NT2/D1 (cell line): ENCODE measurements at regions not wholly inside any gene's neighbourhood (a gene's known extent, or its start where the extent isn't known, plus 50 kb on each side); places are given as distances from the start of the nearest gene placed in this dataset.

Experiments used
- DNase-seq: peaks from one replicate; pipeline ENCODE4 v3.0.0-alpha.2; 2011; ENCODE audit warnings: low read depth, low spot score
- H3K27me3 ChIP-seq: 2 replicates; pipeline ENCODE4 v1.6.0; 2011; ENCODE audit warnings: mild to moderate bottlenecking; ENCODE audit not compliant: insufficient read length, insufficient read depth
- H3K36me3 ChIP-seq: 2 replicates; pipeline ENCODE4 v1.6.1; 2011; ENCODE audit warnings: mild to moderate bottlenecking, low read length, mixed read lengths; ENCODE audit not compliant: insufficient read depth, insufficient read length
- H3K4me1 ChIP-seq: 2 replicates; pipeline ENCODE4 v1.5.1; 2011; ENCODE audit not compliant: insufficient read depth, insufficient read length
- H3K4me3 ChIP-seq: 2 replicates; pipeline ENCODE4 v1.5.1; 2011; ENCODE audit warnings: low read depth; ENCODE audit not compliant: insufficient read length
- H3K9ac ChIP-seq: 2 replicates; pipeline ENCODE4 v1.6.0; 2011; ENCODE audit warnings: low read depth; ENCODE audit not compliant: insufficient read length
- H3K9me3 ChIP-seq: 2 replicates; pipeline ENCODE4 v1.5.1; 2011; ENCODE audit warnings: mild to moderate bottlenecking, low read length; ENCODE audit not compliant: insufficient read depth
- SUZ12 ChIP-seq: IDR thresholded peaks from 2 replicates; pipeline ENCODE4 v1.6.1; 2011; ENCODE audit not compliant: insufficient read length, insufficient read depth; ENCODE audit errors: extremely low read depth
- YY1 ChIP-seq: IDR thresholded peaks from 2 replicates; pipeline ENCODE4 v1.6.1; 2011; ENCODE audit not compliant: insufficient read length, insufficient read depth
- ZNF274 ChIP-seq: IDR thresholded peaks from 2 replicates; pipeline ENCODE4 v1.6.1; 2011; ENCODE audit warnings: mild to moderate bottlenecking, low read depth, low read length

DNA sequence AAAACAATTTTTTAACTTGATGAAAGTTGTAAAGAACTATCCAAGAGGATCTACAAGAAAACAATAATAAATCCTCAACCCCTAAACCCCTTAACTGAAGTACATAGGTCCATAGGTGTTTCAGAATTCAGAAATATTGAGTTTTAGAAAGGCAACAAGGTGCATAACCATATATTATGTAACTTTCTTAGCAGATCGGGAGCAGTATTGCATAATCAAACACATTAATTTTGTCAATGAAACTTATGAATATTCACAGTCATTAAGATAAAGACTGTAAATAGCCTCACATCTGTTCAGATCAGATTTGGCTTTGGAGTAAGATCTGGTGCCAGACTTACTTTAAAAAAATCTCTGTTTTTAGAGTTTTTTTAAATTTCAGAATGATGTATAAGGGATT is 647.1 kb upstream of the FLRT2 start:
- Histone ChIP-seq H3K4me1 (peaks cover 2% of the 10 kb centered on the region), H3K9ac (no peak overlapping the region), H3K4me3 (no peak overlapping the region), H3K9me3 (no peaks in the 10 kb centered on the region), H3K36me3 (no peaks in the 10 kb centered on the region), H3K27me3 (no peaks in the 10 kb centered on the region)
- TF ChIP-seq ZNF274 (no peak), SUZ12 (no peak), YY1 (no peak)
- no peak for DNase-seq

GRCh38 chr14:84885061-84885460 is 644.9 kb upstream of the FLRT2 start:
- no peaks in the 10 kb centered on the region for H3K9me3 ChIP-seq
- no peak overlapping the region for H3K9ac ChIP-seq
- no peaks in the 10 kb centered on the region for H3K36me3 ChIP-seq
- H3K4me3 ChIP-seq = no peak overlapping the region
- peak; percentile 15 for DNase-seq
- H3K4me1 ChIP-seq = peaks cover 2% of the 10 kb centered on the region
- TF ChIP-seq ZNF274 = no peak
- no peak for TF ChIP-seq YY1
- no peak for TF ChIP-seq SUZ12
- no peaks in the 10 kb centered on the region for H3K27me3 ChIP-seq

GRCh38 chr14:84891404-84891803 is 638.5 kb upstream of the FLRT2 start:
- no peaks in the 10 kb centered on the region for H3K4me1 ChIP-seq
- H3K36me3 ChIP-seq = no peaks in the 10 kb centered on the region
- H3K9me3 ChIP-seq = no peaks in the 10 kb centered on the region
- DNase-seq = no peak
- H3K4me3 ChIP-seq = no peak overlapping the region
- H3K27me3 ChIP-seq = no peaks in the 10 kb centered on the region
- H3K9ac ChIP-seq = no peak overlapping the region
- TF ChIP-seq YY1 = no peak
- no peak for TF ChIP-seq ZNF274
- TF ChIP-seq SUZ12 = no peak

GRCh38 chr14:84894254-84894653 is 635.7 kb upstream of the FLRT2 start:
- Histone ChIP-seq H3K36me3 (no peaks in the 10 kb centered on the region), H3K27me3 (no peaks in the 10 kb centered on the region), H3K4me1 (no peaks in the 10 kb centered on the region), H3K4me3 (no peak overlapping the region), H3K9ac (no peak overlapping the region), H3K9me3 (no peaks in the 10 kb centered on the region)
- no peak for DNase-seq
- TF ChIP-seq YY1 = no peak
- no peak for TF ChIP-seq SUZ12

DNA sequence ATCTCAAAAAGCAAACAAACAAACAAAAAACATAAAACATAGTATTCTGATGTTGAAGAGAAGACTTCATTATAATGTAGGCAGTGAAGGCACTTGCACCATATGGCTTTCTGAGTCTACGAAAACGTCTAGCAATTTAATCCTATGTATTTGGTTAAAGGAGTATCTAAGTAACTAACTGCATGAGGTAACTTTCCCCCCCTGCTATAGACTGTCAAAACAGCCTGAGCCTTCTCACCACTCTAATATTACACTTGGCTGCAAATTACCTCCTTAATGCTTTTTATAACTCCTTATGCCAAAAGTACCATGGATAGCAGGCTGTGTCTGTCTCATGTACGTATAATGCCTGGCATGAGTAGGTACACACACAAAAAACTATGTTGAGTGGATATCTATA is 607.6 kb upstream of the FLRT2 start:
- Histone ChIP-seq H3K9me3 (no peaks in the 10 kb centered on the region), H3K36me3 (no peaks in the 10 kb centered on the region), H3K4me3 (no peak overlapping the region), H3K4me1 (no peaks in the 10 kb centered on the region), H3K27me3 (no peaks in the 10 kb centered on the region), H3K9ac (no peak overlapping the region)
- TF ChIP-seq YY1 (no peak), ZNF274 (no peak), SUZ12 (no peak)
- DNase-seq = no peak

GRCh38 chr14:84926656-84927055 is 603.3 kb upstream of the FLRT2 start:
- H3K36me3 ChIP-seq = no peaks in the 10 kb centered on the region
- no peak for DNase-seq
- H3K27me3 ChIP-seq = no peaks in the 10 kb centered on the region
- TF ChIP-seq SUZ12 = no peak
- H3K9ac ChIP-seq = no peak overlapping the region
- H3K4me3 ChIP-seq = no peak overlapping the region
- no peaks in the 10 kb centered on the region for H3K9me3 ChIP-seq
- no peaks in the 10 kb centered on the region for H3K4me1 ChIP-seq

DNA sequence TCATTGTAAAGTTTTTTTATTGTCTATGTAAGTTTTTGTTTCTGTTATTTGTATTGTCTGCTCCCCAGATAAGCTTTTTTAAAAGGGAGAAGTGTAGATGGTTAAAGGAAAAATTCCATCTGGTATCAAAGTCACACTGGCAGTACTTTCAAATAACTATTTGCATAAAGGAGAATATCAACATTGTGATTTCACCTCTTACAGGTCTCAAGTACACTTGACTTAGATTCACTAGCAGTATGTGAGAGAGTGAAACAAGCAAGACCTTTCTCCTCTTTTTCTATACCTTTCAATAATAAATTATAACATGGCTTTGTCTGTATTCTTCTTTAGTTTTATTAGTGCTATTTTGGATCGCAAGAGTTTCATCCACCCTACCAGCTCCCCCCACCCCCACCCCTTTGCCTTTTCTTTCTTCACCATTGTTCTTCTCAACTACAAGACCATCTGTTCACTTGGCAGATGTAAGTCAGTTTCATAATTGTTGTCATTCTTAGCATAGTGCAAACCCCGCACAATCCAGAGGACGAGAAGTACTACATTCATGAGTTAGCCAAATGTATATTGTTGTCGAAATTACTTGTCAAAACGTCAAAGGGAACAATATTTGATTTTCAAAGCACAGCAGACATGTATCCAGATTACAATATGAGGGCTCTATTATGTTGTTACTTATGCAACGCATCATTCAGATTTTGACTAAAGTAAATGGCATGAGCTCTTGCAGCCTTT is 602.7 kb upstream of the FLRT2 start:
- Histone ChIP-seq H3K36me3 (no peaks in the 10 kb centered on the region), H3K27me3 (no peaks in the 10 kb centered on the region), H3K4me1 (no peaks in the 10 kb centered on the region), H3K9ac (no peak overlapping the region), H3K4me3 (no peak overlapping the region), H3K9me3 (no peaks in the 10 kb centered on the region)
- no peak for DNase-seq
- TF ChIP-seq YY1 (no peak), ZNF274 (no peak), SUZ12 (no peak)
